Astrocyte (in vitro differentiated cells and primary cell): ENCODE measurements at regions not wholly inside any gene's neighbourhood (a gene's known extent, or its start where the extent isn't known, plus 50 kb on each side); places are given as distances from the start of the nearest gene placed in this dataset.

ENCODE experiments used
- DNase-seq: peaks from one replicate; pipeline ENCODE4 v3.0.0-alpha.2; 2010; ENCODE audit warnings: low read depth
- FAIRE-seq: peaks from 2 replicates; lab custom pipeline; 2011; peaks lifted over from hg19 to GRCh38; lab: Jason Lieb, UNC
- H2AFZ ChIP-seq: 2 replicates; pipeline ENCODE4 v1.6.0; 2012; ENCODE audit warnings: low read depth, low read length, inconsistent platforms
- H3K27ac ChIP-seq: 2 replicates; pipeline ENCODE4 v1.5.1; 2011; ENCODE audit warnings: low read depth, low read length, inconsistent platforms
- H3K27me3 ChIP-seq: 2 replicates; pipeline ENCODE4 v1.6.0; 2011; ENCODE audit warnings: low read length, inconsistent platforms; ENCODE audit not compliant: insufficient read depth
- H3K36me3 ChIP-seq: 2 replicates; pipeline ENCODE4 v1.5.1; 2011; ENCODE audit warnings: low read length, inconsistent platforms; ENCODE audit not compliant: insufficient read depth
- H3K4me1 ChIP-seq: 2 replicates; pipeline ENCODE4 v1.5.1; 2011; ENCODE audit warnings: low read length, inconsistent platforms; ENCODE audit not compliant: insufficient read depth
- H3K4me2 ChIP-seq: 2 replicates; pipeline ENCODE4 v1.6.0; 2012; ENCODE audit warnings: low read length, inconsistent platforms
- H3K4me3 ChIP-seq: 2 replicates; pipeline ENCODE4 v1.5.1; 2011; ENCODE audit warnings: low read depth, mild to moderate bottlenecking, low read length, inconsistent platforms; ENCODE audit not compliant: insufficient read depth
- H3K79me2 ChIP-seq: 2 replicates; pipeline ENCODE4 v1.6.0; 2012; ENCODE audit warnings: mild to moderate bottlenecking, low read length, inconsistent platforms; ENCODE audit not compliant: insufficient read depth
- H3K9ac ChIP-seq: 2 replicates; pipeline ENCODE4 v1.6.0; 2012; ENCODE audit warnings: mild to moderate bottlenecking, low read length, inconsistent platforms
- H3K9me3 ChIP-seq: 2 replicates; pipeline ENCODE4 v1.5.1; 2012; ENCODE audit warnings: low read depth, mild to moderate bottlenecking, low read length, inconsistent platforms; ENCODE audit not compliant: insufficient read depth
- H4K20me1 ChIP-seq: 2 replicates; pipeline ENCODE4 v1.6.0; 2012; ENCODE audit warnings: low read length, inconsistent platforms; ENCODE audit not compliant: insufficient read depth
- H3K27ac Mint-ChIP-seq: one replicate; pipeline ENCODE4 v1.8.0; 2021; ENCODE audit warnings: mild to moderate bottlenecking, mixed read lengths; ENCODE audit not compliant: unreplicated experiment
- H3K27me3 Mint-ChIP-seq: one replicate; pipeline ENCODE4 v1.8.0; 2021; ENCODE audit warnings: low read depth, mixed read lengths; ENCODE audit not compliant: unreplicated experiment
- H3K36me3 Mint-ChIP-seq: one replicate; pipeline ENCODE4 v1.8.0; 2021; ENCODE audit warnings: low read depth, mixed read lengths; ENCODE audit not compliant: unreplicated experiment
- H3K4me1 Mint-ChIP-seq: one replicate; pipeline ENCODE4 v1.8.0; 2021; ENCODE audit warnings: low read depth, mixed read lengths; ENCODE audit not compliant: unreplicated experiment
- H3K4me3 Mint-ChIP-seq: one replicate; pipeline ENCODE4 v1.8.0; 2021; ENCODE audit warnings: mild to moderate bottlenecking, moderate library complexity, mixed read lengths; ENCODE audit not compliant: unreplicated experiment
- H3K9me3 Mint-ChIP-seq: one replicate; pipeline ENCODE4 v1.8.0; 2021; ENCODE audit warnings: mild to moderate bottlenecking, mixed read lengths; ENCODE audit not compliant: unreplicated experiment
- EZH2 ChIP-seq: IDR thresholded peaks from 2 replicates; pipeline ENCODE4 v1.6.1; 2012; ENCODE audit warnings: mild to moderate bottlenecking, low read length, inconsistent platforms; ENCODE audit not compliant: insufficient read depth
- TF ChIP-seq, protein P1 (sequence below): IDR thresholded peaks from 2 replicates; pipeline ENCODE4 v1.5.1; 2011; ENCODE audit warnings: low read depth, mild to moderate bottlenecking, inconsistent platforms, low read length, moderate library complexity; ENCODE audit not compliant: insufficient read depth

DNA sequence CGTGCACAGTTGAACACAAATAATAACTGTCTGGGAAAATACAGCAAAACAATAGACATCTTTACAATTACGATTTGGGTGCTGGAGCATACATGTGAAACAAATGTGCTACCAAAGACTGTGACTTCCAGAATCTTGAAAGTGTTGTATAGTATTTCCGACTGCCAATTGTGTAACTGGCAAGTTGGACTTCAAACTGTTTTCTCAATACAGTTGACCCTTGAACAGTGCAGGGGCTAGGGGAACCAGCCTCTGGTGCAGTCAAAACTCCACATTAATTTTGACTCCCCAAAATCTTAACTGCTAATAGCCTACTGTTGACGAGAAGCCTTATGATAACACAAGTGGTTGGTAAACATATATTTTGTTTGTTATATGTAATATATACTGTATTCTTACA, 904.2 kb downstream of the EPHA3 start:
- TF ChIP-seq EZH2 = no peak
- TF ChIP-seq, protein P1, sequence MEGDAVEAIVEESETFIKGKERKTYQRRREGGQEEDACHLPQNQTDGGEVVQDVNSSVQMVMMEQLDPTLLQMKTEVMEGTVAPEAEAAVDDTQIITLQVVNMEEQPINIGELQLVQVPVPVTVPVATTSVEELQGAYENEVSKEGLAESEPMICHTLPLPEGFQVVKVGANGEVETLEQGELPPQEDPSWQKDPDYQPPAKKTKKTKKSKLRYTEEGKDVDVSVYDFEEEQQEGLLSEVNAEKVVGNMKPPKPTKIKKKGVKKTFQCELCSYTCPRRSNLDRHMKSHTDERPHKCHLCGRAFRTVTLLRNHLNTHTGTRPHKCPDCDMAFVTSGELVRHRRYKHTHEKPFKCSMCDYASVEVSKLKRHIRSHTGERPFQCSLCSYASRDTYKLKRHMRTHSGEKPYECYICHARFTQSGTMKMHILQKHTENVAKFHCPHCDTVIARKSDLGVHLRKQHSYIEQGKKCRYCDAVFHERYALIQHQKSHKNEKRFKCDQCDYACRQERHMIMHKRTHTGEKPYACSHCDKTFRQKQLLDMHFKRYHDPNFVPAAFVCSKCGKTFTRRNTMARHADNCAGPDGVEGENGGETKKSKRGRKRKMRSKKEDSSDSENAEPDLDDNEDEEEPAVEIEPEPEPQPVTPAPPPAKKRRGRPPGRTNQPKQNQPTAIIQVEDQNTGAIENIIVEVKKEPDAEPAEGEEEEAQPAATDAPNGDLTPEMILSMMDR = no peak
- no peaks in the 10 kb centered on the region for H4K20me1 ChIP-seq
- Mint-ChIP-seq H3K4me1 (peaks cover 40% of the 10 kb centered on the region), H3K4me3 (no peak overlapping the region), H3K27me3 (no peaks in the 10 kb centered on the region), H3K36me3 (no peaks in the 10 kb centered on the region), H3K27ac (no peak overlapping the region), H3K9me3 (no peaks in the 10 kb centered on the region)
- no peak overlapping the region for H3K4me3 ChIP-seq
- no peak for DNase-seq
- no peaks in the 10 kb centered on the region for H3K36me3 ChIP-seq
- H3K9ac ChIP-seq = no peak overlapping the region
- peak overlapping the region; percentile 48 for H2AFZ ChIP-seq
- no peaks in the 10 kb centered on the region for H3K79me2 ChIP-seq
- no peak for FAIRE-seq
- peaks cover 21% of the 10 kb centered on the region for H3K4me1 ChIP-seq
- H3K27me3 ChIP-seq = no peaks in the 10 kb centered on the region
- peak overlapping the region; percentile 54 for H3K4me2 ChIP-seq
- H3K27ac ChIP-seq = no peak overlapping the region
- no peaks in the 10 kb centered on the region for H3K9me3 ChIP-seq

DNA sequence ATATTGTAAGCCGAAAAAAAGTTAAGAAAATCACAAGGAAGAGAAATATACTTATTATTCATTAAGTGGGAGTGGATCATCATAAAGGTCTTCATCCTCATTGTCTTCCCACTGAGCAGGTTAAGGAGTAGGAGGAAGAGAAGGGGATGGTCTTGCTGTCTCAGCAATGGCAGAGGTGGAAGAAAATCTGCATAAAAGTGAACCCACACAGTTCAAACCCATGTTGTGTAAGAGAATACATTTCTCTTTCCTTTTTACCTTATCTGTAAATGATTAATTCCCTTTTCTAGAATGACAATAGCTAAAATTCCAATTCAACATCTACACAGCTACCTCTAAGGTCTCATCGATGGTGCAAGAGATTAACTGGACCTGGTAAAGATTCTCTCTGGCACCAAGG, 904.6 kb downstream of the EPHA3 start:
- no peak for DNase-seq
- TF ChIP-seq, protein P1 = no peak
- no peak for TF ChIP-seq EZH2
- no peak overlapping the region for H3K4me3 ChIP-seq
- no peaks in the 10 kb centered on the region for H3K27me3 ChIP-seq
- Mint-ChIP-seq H3K27me3 (no peaks in the 10 kb centered on the region), H3K27ac (no peak overlapping the region), H3K36me3 (no peaks in the 10 kb centered on the region), H3K4me3 (no peak overlapping the region), H3K4me1 (peaks cover 42% of the 10 kb centered on the region), H3K9me3 (no peaks in the 10 kb centered on the region)
- peaks cover 21% of the 10 kb centered on the region for H3K4me1 ChIP-seq
- no peaks in the 10 kb centered on the region for H3K79me2 ChIP-seq
- H2AFZ ChIP-seq = no peak overlapping the region
- H4K20me1 ChIP-seq = no peaks in the 10 kb centered on the region
- no peaks in the 10 kb centered on the region for H3K36me3 ChIP-seq
- no peak overlapping the region for H3K27ac ChIP-seq
- FAIRE-seq = no peak
- H3K9ac ChIP-seq = no peak overlapping the region
- H3K4me2 ChIP-seq = no peak overlapping the region
- H3K9me3 ChIP-seq = no peaks in the 10 kb centered on the region

DNA sequence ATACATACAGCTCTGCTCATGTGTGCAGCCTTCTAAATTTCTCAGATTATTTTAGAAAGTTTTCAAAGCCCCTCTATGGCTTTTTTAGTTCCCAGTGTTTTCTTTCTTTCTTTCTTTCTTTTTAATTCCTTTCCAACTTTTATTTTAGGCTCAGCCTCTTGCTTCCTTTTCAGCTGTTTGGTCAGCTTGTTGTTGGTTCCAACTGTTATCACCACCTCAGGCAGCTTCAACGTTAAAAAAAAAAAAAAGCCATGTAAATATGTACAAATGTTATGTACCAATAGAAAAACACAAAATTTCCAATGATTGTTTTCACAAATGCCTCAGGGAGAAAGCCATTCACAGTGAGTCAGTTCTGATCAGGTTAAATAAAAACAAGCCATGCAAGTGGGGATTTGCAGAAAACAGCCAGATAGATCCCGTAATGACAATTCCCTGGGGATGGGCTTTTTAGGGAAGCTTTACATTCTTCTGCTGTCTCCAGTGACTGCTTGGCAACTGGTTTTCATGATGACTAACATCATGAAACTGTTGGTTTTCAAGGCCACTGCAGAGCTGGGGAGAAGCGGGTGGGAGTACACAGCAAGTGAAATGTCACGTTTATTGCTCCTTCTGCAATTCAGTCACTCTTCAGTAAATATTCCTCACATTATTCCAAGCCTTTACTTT, 908.4 kb downstream of the EPHA3 start:
- Histone ChIP-seq H3K4me2 (peak overlapping the region; percentile 51), H3K79me2 (no peaks in the 10 kb centered on the region), H3K36me3 (no peaks in the 10 kb centered on the region), H3K27ac (no peak overlapping the region), H3K9me3 (no peaks in the 10 kb centered on the region), H4K20me1 (no peaks in the 10 kb centered on the region), H2AFZ (no peak overlapping the region), H3K27me3 (no peaks in the 10 kb centered on the region), H3K4me3 (no peak overlapping the region), H3K9ac (no peak overlapping the region), H3K4me1 (peaks cover 12% of the 10 kb centered on the region)
- no peak for FAIRE-seq
- no peaks in the 10 kb centered on the region for H3K36me3 Mint-ChIP-seq
- H3K4me1 Mint-ChIP-seq = peaks cover 34% of the 10 kb centered on the region
- peak; percentile 49 for DNase-seq
- no peaks in the 10 kb centered on the region for H3K27me3 Mint-ChIP-seq
- H3K4me3 Mint-ChIP-seq = no peak overlapping the region
- H3K27ac Mint-ChIP-seq = peak overlapping the region; percentile 85
- TF ChIP-seq, protein P1 = no peak
- TF ChIP-seq EZH2 = no peak
- H3K9me3 Mint-ChIP-seq = no peaks in the 10 kb centered on the region
